Skin of body (tissue), 1 donor: ENCODE measurements at regions not wholly inside any gene's neighbourhood (a gene's known extent, or its start where the extent isn't known, plus 50 kb on each side); places are given as distances from the start of the nearest gene placed in this dataset.
"Not testable (repeated sequence)": the region's sequence is repeated elsewhere in the genome, so short reads cannot be mapped to it uniquely, and the experiment has no call there.

ENCODE experiments used
- DNase-seq: peaks from one replicate; lab custom pipeline; 2025; lab: John Stamatoyannopoulos, UW

- no peak for DNase-seq
Observed at GRCh38 chr5:57717555-57717954, 234.9 kb upstream of the ACTBL2 start.

GRCh38 chr5:57716661-57717060 lies 234.1 kb upstream of the ACTBL2 start:
- no peak for DNase-seq

GRCh38 chr5:57715296-57715695 lies 232.7 kb upstream of the ACTBL2 start:
- no peak for DNase-seq

GRCh38 chr5:57713535-57713934 lies 230.9 kb upstream of the ACTBL2 start:
- DNase-seq: not testable (repeated sequence)

- DNase-seq: no peak
Observed at GRCh38 chr5:57711946-57712345, 229.3 kb upstream of the ACTBL2 start.

- no peak for DNase-seq
Observed at GRCh38 chr5:57711471-57711870, 228.9 kb upstream of the ACTBL2 start.

GRCh38 chr5:57710126-57710525 lies 227.5 kb upstream of the ACTBL2 start:
- DNase-seq: no peak

GRCh38 chr5:57705769-57706168 lies 223.2 kb upstream of the ACTBL2 start:
- DNase-seq: no peak

- DNase-seq: no peak
Observed at GRCh38 chr5:57703721-57704120, 221.1 kb upstream of the ACTBL2 start.

- DNase-seq: no peak
Observed at GRCh38 chr5:57700484-57700883, 217.9 kb upstream of the ACTBL2 start.

- no peak for DNase-seq
Observed at GRCh38 chr5:57700072-57700471, 217.5 kb upstream of the ACTBL2 start.

GRCh38 chr5:57698802-57699201 lies 216.2 kb upstream of the ACTBL2 start:
- no peak for DNase-seq

GRCh38 chr5:57698086-57698485 lies 215.5 kb upstream of the ACTBL2 start:
- DNase-seq: no peak

GRCh38 chr5:57696825-57697570 lies 214.4 kb upstream of the ACTBL2 start:
- no peak for DNase-seq

- DNase-seq: no peak
Observed at GRCh38 chr5:57696389-57696769, 213.8 kb upstream of the ACTBL2 start.

- DNase-seq: no peak
Observed at GRCh38 chr5:57695706-57696388, 213.2 kb upstream of the ACTBL2 start.

- DNase-seq: no peak
Observed at GRCh38 chr5:57695179-57695578, 212.6 kb upstream of the ACTBL2 start.

GRCh38 chr5:57693488-57694305 lies 211.1 kb upstream of the ACTBL2 start:
- no peak for DNase-seq

GRCh38 chr5:57692582-57693487 lies 210.2 kb upstream of the ACTBL2 start:
- DNase-seq: no peak

GRCh38 chr5:57690724-57691123 lies 208.1 kb upstream of the ACTBL2 start:
- no peak for DNase-seq

GRCh38 chr5:57687596-57687995 lies 205.0 kb upstream of the ACTBL2 start:
- peak; percentile 47 for DNase-seq
